ENCODE measurements at regions not wholly inside any gene's neighbourhood (a gene's known extent, or its start where the extent isn't known, plus 50 kb on each side); places are given as distances from the start of the nearest gene placed in this dataset.
"Not testable (repeated sequence)": the region's sequence is repeated elsewhere in the genome, so short reads cannot be mapped to it uniquely, and the experiment has no call there.

- DNase-seq (ENCODE audit: unreplicated experiment); CTCF ChIA-PET; intact Hi-C loops (cut with micrococcal nuclease); H3K4me3 Mint-ChIP-seq (ENCODE audit: unreplicated experiment); H3K27me3 Mint-ChIP-seq (ENCODE audit: insufficient read depth, unreplicated experiment); H3K9me3 Mint-ChIP-seq (ENCODE audit: unreplicated experiment); H3K4me1 Mint-ChIP-seq (ENCODE audit: insufficient read depth, unreplicated experiment); BruUV-seq (replicated peaks); H3K27ac Mint-ChIP-seq (ENCODE audit: low read depth, unreplicated experiment); POLR2A ChIA-PET: not testable (repeated sequence)
- peaks cover 44% of the 10 kb centered on the region for H3K36me3 Mint-ChIP-seq (ENCODE audit: insufficient read depth, unreplicated experiment)
Measured at GRCh38 chr3:195981778-195982177, 73.4 kb upstream of the TNK2 start.

GRCh38 chr3:195979877-195980276 is 71.5 kb upstream of the TNK2 start:
- H3K4me1 Mint-ChIP-seq (ENCODE audit: insufficient read depth, unreplicated experiment); H3K27ac Mint-ChIP-seq (ENCODE audit: low read depth, unreplicated experiment); POLR2A ChIA-PET; H3K9me3 Mint-ChIP-seq (ENCODE audit: unreplicated experiment); DNase-seq (ENCODE audit: unreplicated experiment); CTCF ChIA-PET; H3K4me3 Mint-ChIP-seq (ENCODE audit: unreplicated experiment); intact Hi-C loops (cut with micrococcal nuclease); BruUV-seq (replicated peaks); H3K27me3 Mint-ChIP-seq (ENCODE audit: insufficient read depth, unreplicated experiment): not testable (repeated sequence)
- H3K36me3 Mint-ChIP-seq (ENCODE audit: insufficient read depth, unreplicated experiment) = peaks cover 51% of the 10 kb centered on the region

- peaks cover 51% of the 10 kb centered on the region for H3K36me3 Mint-ChIP-seq (ENCODE audit: insufficient read depth, unreplicated experiment)
- POLR2A ChIA-PET; CTCF ChIA-PET; DNase-seq (ENCODE audit: unreplicated experiment); H3K9me3 Mint-ChIP-seq (ENCODE audit: unreplicated experiment); H3K27me3 Mint-ChIP-seq (ENCODE audit: insufficient read depth, unreplicated experiment); H3K4me1 Mint-ChIP-seq (ENCODE audit: insufficient read depth, unreplicated experiment); BruUV-seq (replicated peaks); H3K4me3 Mint-ChIP-seq (ENCODE audit: unreplicated experiment); H3K27ac Mint-ChIP-seq (ENCODE audit: low read depth, unreplicated experiment); intact Hi-C loops (cut with micrococcal nuclease): not testable (repeated sequence)
Measured at GRCh38 chr3:195978585-195978984, 70.2 kb upstream of the TNK2 start.

- CTCF ChIA-PET; POLR2A ChIA-PET; H3K9me3 Mint-ChIP-seq (ENCODE audit: unreplicated experiment); BruUV-seq (replicated peaks); intact Hi-C loops (cut with micrococcal nuclease); H3K27ac Mint-ChIP-seq (ENCODE audit: low read depth, unreplicated experiment); H3K4me3 Mint-ChIP-seq (ENCODE audit: unreplicated experiment); H3K4me1 Mint-ChIP-seq (ENCODE audit: insufficient read depth, unreplicated experiment); DNase-seq (ENCODE audit: unreplicated experiment); H3K27me3 Mint-ChIP-seq (ENCODE audit: insufficient read depth, unreplicated experiment): not testable (repeated sequence)
- H3K36me3 Mint-ChIP-seq (ENCODE audit: insufficient read depth, unreplicated experiment) = peaks cover 57% of the 10 kb centered on the region
Measured at GRCh38 chr3:195976876-195977275, 68.5 kb upstream of the TNK2 start.

GRCh38 chr3:195974281-195974680 is 65.9 kb upstream of the TNK2 start:
- H3K4me3 Mint-ChIP-seq (ENCODE audit: unreplicated experiment); H3K27ac Mint-ChIP-seq (ENCODE audit: low read depth, unreplicated experiment); DNase-seq (ENCODE audit: unreplicated experiment); H3K27me3 Mint-ChIP-seq (ENCODE audit: insufficient read depth, unreplicated experiment); BruUV-seq (replicated peaks); H3K4me1 Mint-ChIP-seq (ENCODE audit: insufficient read depth, unreplicated experiment); H3K9me3 Mint-ChIP-seq (ENCODE audit: unreplicated experiment); intact Hi-C loops (cut with micrococcal nuclease); CTCF ChIA-PET; POLR2A ChIA-PET: not testable (repeated sequence)
- H3K36me3 Mint-ChIP-seq (ENCODE audit: insufficient read depth, unreplicated experiment) = peaks cover 72% of the 10 kb centered on the region

- H3K4me1 Mint-ChIP-seq (ENCODE audit: insufficient read depth, unreplicated experiment); H3K27me3 Mint-ChIP-seq (ENCODE audit: insufficient read depth, unreplicated experiment); H3K4me3 Mint-ChIP-seq (ENCODE audit: unreplicated experiment); H3K9me3 Mint-ChIP-seq (ENCODE audit: unreplicated experiment); BruUV-seq (replicated peaks); DNase-seq (ENCODE audit: unreplicated experiment); CTCF ChIA-PET; H3K27ac Mint-ChIP-seq (ENCODE audit: low read depth, unreplicated experiment); intact Hi-C loops (cut with micrococcal nuclease); POLR2A ChIA-PET: not testable (repeated sequence)
- peaks cover 68% of the 10 kb centered on the region for H3K36me3 Mint-ChIP-seq (ENCODE audit: insufficient read depth, unreplicated experiment)
Measured at GRCh38 chr3:195970873-195971272, 62.5 kb upstream of the TNK2 start.

GRCh38 chr3:195969838-195970776 is 61.8 kb upstream of the TNK2 start:
- H3K4me3 Mint-ChIP-seq (ENCODE audit: unreplicated experiment); H3K27ac Mint-ChIP-seq (ENCODE audit: low read depth, unreplicated experiment); BruUV-seq (replicated peaks); H3K4me1 Mint-ChIP-seq (ENCODE audit: insufficient read depth, unreplicated experiment); DNase-seq (ENCODE audit: unreplicated experiment); intact Hi-C loops (cut with micrococcal nuclease); H3K9me3 Mint-ChIP-seq (ENCODE audit: unreplicated experiment); POLR2A ChIA-PET; CTCF ChIA-PET; H3K27me3 Mint-ChIP-seq (ENCODE audit: insufficient read depth, unreplicated experiment): not testable (repeated sequence)
- H3K36me3 Mint-ChIP-seq (ENCODE audit: insufficient read depth, unreplicated experiment) = peaks cover 70% of the 10 kb centered on the region

- H3K27ac Mint-ChIP-seq (ENCODE audit: low read depth, unreplicated experiment); H3K4me3 Mint-ChIP-seq (ENCODE audit: unreplicated experiment); intact Hi-C loops (cut with micrococcal nuclease); POLR2A ChIA-PET; CTCF ChIA-PET; DNase-seq (ENCODE audit: unreplicated experiment); H3K9me3 Mint-ChIP-seq (ENCODE audit: unreplicated experiment); BruUV-seq (replicated peaks); H3K27me3 Mint-ChIP-seq (ENCODE audit: insufficient read depth, unreplicated experiment); H3K4me1 Mint-ChIP-seq (ENCODE audit: insufficient read depth, unreplicated experiment): not testable (repeated sequence)
- H3K36me3 Mint-ChIP-seq (ENCODE audit: insufficient read depth, unreplicated experiment) = peaks cover 70% of the 10 kb centered on the region
Measured at GRCh38 chr3:195969341-195969740, 61.0 kb upstream of the TNK2 start.

- H3K27me3 Mint-ChIP-seq (ENCODE audit: insufficient read depth, unreplicated experiment); BruUV-seq (replicated peaks); H3K4me1 Mint-ChIP-seq (ENCODE audit: insufficient read depth, unreplicated experiment); H3K27ac Mint-ChIP-seq (ENCODE audit: low read depth, unreplicated experiment); H3K4me3 Mint-ChIP-seq (ENCODE audit: unreplicated experiment); DNase-seq (ENCODE audit: unreplicated experiment); CTCF ChIA-PET; POLR2A ChIA-PET; intact Hi-C loops (cut with micrococcal nuclease); H3K9me3 Mint-ChIP-seq (ENCODE audit: unreplicated experiment): not testable (repeated sequence)
- H3K36me3 Mint-ChIP-seq (ENCODE audit: insufficient read depth, unreplicated experiment) = peaks cover 72% of the 10 kb centered on the region
Measured at GRCh38 chr3:195968104-195968503, 59.8 kb upstream of the TNK2 start.

GRCh38 chr3:195967387-195967720 is 59.0 kb upstream of the TNK2 start:
- intact Hi-C loops (cut with micrococcal nuclease); H3K27ac Mint-ChIP-seq (ENCODE audit: low read depth, unreplicated experiment); H3K9me3 Mint-ChIP-seq (ENCODE audit: unreplicated experiment); BruUV-seq (replicated peaks); H3K4me1 Mint-ChIP-seq (ENCODE audit: insufficient read depth, unreplicated experiment); CTCF ChIA-PET; DNase-seq (ENCODE audit: unreplicated experiment); H3K4me3 Mint-ChIP-seq (ENCODE audit: unreplicated experiment); H3K27me3 Mint-ChIP-seq (ENCODE audit: insufficient read depth, unreplicated experiment); POLR2A ChIA-PET: not testable (repeated sequence)
- peaks cover 71% of the 10 kb centered on the region for H3K36me3 Mint-ChIP-seq (ENCODE audit: insufficient read depth, unreplicated experiment)
